Spleen (tissue), 11 donors: ENCODE measurements at regions not wholly inside any gene's neighbourhood (a gene's known extent, or its start where the extent isn't known, plus 50 kb on each side); places are given as distances from the start of the nearest gene placed in this dataset.

Source experiments
- DNase-seq: peaks from one replicate; pipeline ENCODE4 v3.0.0-alpha.2; 2020
- H3K27ac ChIP-seq, 8 donors: fragments of 200-600 bp; sonication (generic) in 7 of 8; 1 replicate in 4 of 8; 2 replicates in 4 of 8; pipeline versions ENCODE4 v1.5.0 to v1.8.0; 2016 to 2021; ENCODE audit warnings: inconsistent platforms in 4 of 8, mild to moderate bottlenecking in 4 of 8, moderate library complexity in 1 of 8
- H3K27me3 ChIP-seq, 7 donors: fragments of 200-600 bp; sonication (generic) in 6 of 7; replicated peaks in 1 of 7; 1 replicate in 4 of 7; 2 replicates in 3 of 7; pipeline versions ENCODE4 v1.5.0 to v1.8.0; 2016 to 2021; ENCODE audit warnings: inconsistent platforms in 3 of 7, mild to moderate bottlenecking in 1 of 7
- H3K36me3 ChIP-seq, 6 donors: fragments of 200-600 bp; sonication (generic) in 5 of 6; 1 replicate in 4 of 6; 2 replicates in 2 of 6; pipeline versions ENCODE4 v1.5.0 to v1.8.0; 2016 to 2021; ENCODE audit warnings: inconsistent platforms in 2 of 6
- H3K4me1 ChIP-seq, 6 donors: fragments of 200-600 bp; sonication (generic) in 5 of 6; 1 replicate in 3 of 6; 2 replicates in 3 of 6; pipeline versions ENCODE4 v1.5.0 to v1.8.0; 2016 to 2021; ENCODE audit warnings: inconsistent platforms in 3 of 6
- H3K4me3 ChIP-seq, 8 donors: fragments of 200-600 bp; sonication (generic) in 7 of 8; 1 replicate in 4 of 8; 2 replicates in 4 of 8; pipeline versions ENCODE4 v1.5.0 to v1.8.0; 2016 to 2021; ENCODE audit warnings: inconsistent platforms in 4 of 8, mild to moderate bottlenecking in 4 of 8, moderate library complexity in 2 of 8
- H3K9me3 ChIP-seq, 8 donors: fragments of 200-600 bp; sonication (generic) in 7 of 8; 1 replicate in 4 of 8; 2 replicates in 4 of 8; pipeline versions ENCODE4 v1.5.0 to v1.8.0; 2016 to 2021; ENCODE audit warnings: inconsistent platforms in 4 of 8
- CTCF ChIP-seq, 11 experiments: fragments of 200-600 bp in 7 of 11; fragments of 450-650 bp in 4 of 11; sonication (generic) in 4 of 11; IDR thresholded peaks in 8 of 11; conservative IDR thresholded peaks in 3 of 11; 1 replicate in 7 of 11; 2 replicates in 4 of 11; pipeline versions ENCODE4 v1.4.0 to v1.8.0; 2016 to 2021; ENCODE audit warnings: antibody characterized with exemption in 11 of 11, inconsistent platforms in 4 of 11, mild to moderate bottlenecking in 1 of 11
- POLR2A ChIP-seq, 3 donors: fragments of 450-650 bp; IDR thresholded peaks; one replicate each; pipeline ENCODE4 v1.5.1; 2017; ENCODE audit warnings: antibody characterized with exemption in 3 of 3, mild to moderate bottlenecking in 1 of 3
- POLR2AphosphoS5 ChIP-seq, 3 donors: sonication (generic); formaldehyde crosslinking; IDR thresholded peaks; one replicate each; pipeline ENCODE4 v1.5.1; 2017; ENCODE audit warnings: antibody characterized with exemption in 3 of 3
- WGBS, 5 donors: extraction: QIAGEN DNeasy Blood & Tissue Kit in 3 of 5; methylation state at CpG; one replicate each; pipeline versions ENCODE4 v1.1.5 to v1.1.7; 2013 to 2018; 5-methylcytosine and 5-hydroxymethylcytosine counted together
- intact Hi-C: fragments of 100-400 bp; cut with DNase I; formaldehyde crosslinking; loops from one replicate; pipeline ENCODE4 v1.15.0; 2023; ENCODE audit warnings: low total_unique reads
- donor health status: healthy with polysubstance abuse.
- donor health status: DM: no; HTN: no; CAD: no; lungs with moderate emphysema.
- donor health status: DM: no; HTN: no; CAD: no.
- donor health status: Bipolar disorder and iron deficiency.
- donor health status: healthy.
- donor health status: DM: no; HTN: no; CAD: no.
- donor health status: DM: yes; HTN: yes; CAD: no.

DNA sequence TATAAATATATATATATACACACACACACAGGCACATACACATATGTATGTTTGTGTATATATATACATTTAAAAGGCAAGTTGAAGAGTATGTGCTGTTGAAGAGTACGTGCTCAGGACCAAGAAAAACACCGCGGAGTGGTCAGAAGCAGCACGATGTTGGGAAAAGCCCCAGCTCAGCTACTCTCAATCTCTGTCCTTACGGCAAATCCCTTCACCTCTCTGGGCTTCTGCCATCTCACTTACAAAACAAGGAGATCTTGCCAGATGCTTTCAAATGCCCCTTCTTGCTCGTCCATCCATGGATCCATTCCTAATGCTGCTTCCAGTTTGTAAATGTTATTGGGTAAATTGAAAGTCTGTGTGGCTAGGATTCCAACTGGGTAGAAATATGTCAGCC, 333.9 kb downstream of the BCL11A start:
- TF ChIP-seq POLR2A (IDR thresholded peaks at IDR 0.05) (no peak), POLR2AphosphoS5 (IDR thresholded peaks at IDR 0.05) (no peak), CTCF (IDR thresholded peaks at IDR 0.05 in 8 of 11, conservative IDR thresholded peaks at IDR 0.05 in 3 of 11) (no peak)
- Histone ChIP-seq H3K36me3 (no peaks in the 10 kb centered on the region), H3K27ac (no peak overlapping the region), H3K4me3 (no peak overlapping the region), H3K4me1 (no peaks in the 10 kb centered on the region), H3K9me3 (no peaks in the 10 kb centered on the region), H3K27me3 (no peaks in the 10 kb centered on the region)
- DNase-seq: no peak
- WGBS, 5 donors: 83 to 93% (median 89%) methylated on average over 6 of the region's 6 CpGs
- intact Hi-C loops: no loop called here

GRCh38 chr2:60216452-60216995, 336.9 kb downstream of the BCL11A start:
- Histone ChIP-seq H3K9me3 (no peaks in the 10 kb centered on the region), H3K27me3 (no peaks in the 10 kb centered on the region), H3K4me3 (no peak overlapping the region), H3K4me1 (peaks cover 0 to 10% (median 0%) of the 10 kb centered on the region in 6 donors), H3K27ac (no peak overlapping the region), H3K36me3 (no peaks in the 10 kb centered on the region)
- no peak for TF ChIP-seq CTCF (IDR thresholded peaks at IDR 0.05 in 8 of 11, conservative IDR thresholded peaks at IDR 0.05 in 3 of 11)
- no peak for TF ChIP-seq POLR2A (IDR thresholded peaks at IDR 0.05)
- TF ChIP-seq POLR2AphosphoS5 (IDR thresholded peaks at IDR 0.05): no peak
- WGBS, 5 donors: 51 to 69% (median 53%) methylated on average over 4 of the region's 4 CpGs
- intact Hi-C loops: no loop called here
- no peak for DNase-seq

DNA sequence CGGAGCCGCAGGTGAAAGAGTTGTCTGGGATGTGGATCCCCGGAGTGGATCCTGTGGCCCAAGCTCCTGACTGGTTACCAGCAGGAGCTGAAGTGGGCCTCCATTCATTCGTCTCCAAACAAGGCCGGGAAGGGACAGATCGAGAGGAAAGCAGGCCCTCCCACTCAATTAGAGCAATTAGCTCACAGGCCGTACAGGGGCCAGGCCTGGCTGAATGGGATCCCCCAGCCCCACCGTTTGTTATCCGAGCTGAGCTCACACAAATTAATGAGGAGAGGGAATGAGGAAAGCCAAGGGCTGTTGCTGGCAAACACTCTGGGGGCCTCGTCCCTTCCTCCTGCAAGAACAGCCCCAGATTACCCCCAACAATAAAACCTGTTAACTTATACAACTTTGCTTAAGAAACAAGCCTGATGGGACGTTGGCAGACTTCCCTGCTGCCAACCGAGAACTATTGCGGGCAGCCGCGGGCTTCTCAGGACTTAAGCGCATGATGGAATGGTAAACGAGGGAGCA, 338.0 kb downstream of the BCL11A start:
- no peak overlapping the region for H3K4me3 ChIP-seq
- TF ChIP-seq POLR2AphosphoS5 (IDR thresholded peaks at IDR 0.05) (no peak), POLR2A (IDR thresholded peaks at IDR 0.05) (no peak), CTCF (IDR thresholded peaks at IDR 0.05 in 8 of 11, conservative IDR thresholded peaks at IDR 0.05 in 3 of 11) (no peak)
- H3K9me3 ChIP-seq: no peaks in the 10 kb centered on the region
- intact Hi-C loops: no loop called here
- no peaks in the 10 kb centered on the region for H3K36me3 ChIP-seq
- H3K4me1 ChIP-seq: peaks cover 0 to 10% (median 0%) of the 10 kb centered on the region in 6 donors
- no peak for DNase-seq
- no peaks in the 10 kb centered on the region for H3K27me3 ChIP-seq
- WGBS, 5 donors: 77 to 84% (median 84%) methylated on average over 17 of the region's 17 CpGs
- H3K27ac ChIP-seq: no peak overlapping the region

DNA sequence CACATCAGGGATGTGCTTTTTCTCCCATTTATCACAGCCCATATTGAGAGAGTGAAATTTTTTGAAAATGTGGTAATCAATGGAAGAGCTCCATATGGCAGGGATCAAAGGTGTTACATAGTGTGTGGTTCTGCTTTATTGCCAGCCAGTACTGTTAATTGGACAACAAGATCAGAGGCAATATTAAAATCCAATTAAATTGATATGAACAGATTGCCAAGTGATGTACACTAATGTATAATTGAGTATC, 338.9 kb downstream of the BCL11A start:
- no peak for TF ChIP-seq POLR2AphosphoS5 (IDR thresholded peaks at IDR 0.05)
- TF ChIP-seq CTCF (IDR thresholded peaks at IDR 0.05 in 8 of 11, conservative IDR thresholded peaks at IDR 0.05 in 3 of 11): no peak
- TF ChIP-seq POLR2A (IDR thresholded peaks at IDR 0.05): no peak
- no peaks in the 10 kb centered on the region for H3K36me3 ChIP-seq
- intact Hi-C loops: no loop called here
- H3K27ac ChIP-seq: no peak overlapping the region
- H3K4me1 ChIP-seq: peaks cover 0 to 10% (median 0%) of the 10 kb centered on the region in 6 donors
- H3K9me3 ChIP-seq: no peaks in the 10 kb centered on the region
- no peak overlapping the region for H3K4me3 ChIP-seq
- no peak for DNase-seq
- H3K27me3 ChIP-seq: no peaks in the 10 kb centered on the region
